ENCODE measurements at regions not wholly inside any gene's neighbourhood (a gene's known extent, or its start where the extent isn't known, plus 50 kb on each side); places are given as distances from the start of the nearest gene placed in this dataset.

GRCh38 chr10:78182841-78183240 is 149.2 kb downstream of the RPS24 start:
- TF ChIP-seq EGR1 (IDR thresholded peaks at IDR 0.05) (no peak), CREB1 (IDR thresholded peaks at IDR 0.05; ENCODE audit: low read depth) (no peak), ZBTB7A (IDR thresholded peaks at IDR 0.05; ENCODE audit: low read depth) (no peak), TCF12 (IDR thresholded peaks at IDR 0.05; ENCODE audit: low read depth) (no peak)

- no peak for TF ChIP-seq TAF1 (IDR thresholded peaks at IDR 0.05; ENCODE audit: low read depth)
- no peak for TF ChIP-seq CEBPB (IDR thresholded peaks at IDR 0.05)
- no peak for TF ChIP-seq EGR1 (IDR thresholded peaks at IDR 0.05)
Measured at GRCh38 chr10:78184851-78185692, 151.4 kb downstream of the RPS24 start.

GRCh38 chr10:78185693-78186055 is 152.0 kb downstream of the RPS24 start:
- no peak for TF ChIP-seq MAX (IDR thresholded peaks at IDR 0.05)
- no peak for TF ChIP-seq TEAD4 (IDR thresholded peaks at IDR 0.05)
- no peak for TF ChIP-seq ZBTB7A (IDR thresholded peaks at IDR 0.05; ENCODE audit: low read depth)
- TF ChIP-seq YY1 (IDR thresholded peaks at IDR 0.05; ENCODE audit: low read depth) = no peak
- no peak for TF ChIP-seq REST (IDR thresholded peaks at IDR 0.05; ENCODE audit: low read depth)
- TF ChIP-seq CREB1 (IDR thresholded peaks at IDR 0.05; ENCODE audit: low read depth) = no peak
- no peak for TF ChIP-seq TCF12 (IDR thresholded peaks at IDR 0.05; ENCODE audit: low read depth)
- no peak for TF ChIP-seq EGR1 (IDR thresholded peaks at IDR 0.05)
- TF ChIP-seq RAD21 (IDR thresholded peaks at IDR 0.05; ENCODE audit: low read depth) = no peak
- no peak for TF ChIP-seq FOXM1 (IDR thresholded peaks at IDR 0.05; ENCODE audit: borderline replicate concordance, low read depth)
- no peak for TF ChIP-seq CEBPB (IDR thresholded peaks at IDR 0.05)
- no peak for TF ChIP-seq EP300 (IDR thresholded peaks at IDR 0.05; ENCODE audit: borderline replicate concordance)
- no peak for TF ChIP-seq NFIC (IDR thresholded peaks at IDR 0.05)
- TF ChIP-seq TAF1 (IDR thresholded peaks at IDR 0.05; ENCODE audit: low read depth) = no peak
- no peak for TF ChIP-seq USF1 (IDR thresholded peaks at IDR 0.05)

- TF ChIP-seq TCF12 (IDR thresholded peaks at IDR 0.05; ENCODE audit: low read depth) (no peak), EP300 (IDR thresholded peaks at IDR 0.05; ENCODE audit: borderline replicate concordance) (no peak), ZBTB7A (IDR thresholded peaks at IDR 0.05; ENCODE audit: low read depth) (no peak), EGR1 (IDR thresholded peaks at IDR 0.05) (no peak), MAX (IDR thresholded peaks at IDR 0.05) (no peak), REST (IDR thresholded peaks at IDR 0.05; ENCODE audit: low read depth) (no peak), CREB1 (IDR thresholded peaks at IDR 0.05; ENCODE audit: low read depth) (no peak), USF1 (IDR thresholded peaks at IDR 0.05) (no peak), CEBPB (IDR thresholded peaks at IDR 0.05) (no peak), YY1 (IDR thresholded peaks at IDR 0.05; ENCODE audit: low read depth) (no peak), RAD21 (IDR thresholded peaks at IDR 0.05; ENCODE audit: low read depth) (no peak), TAF1 (IDR thresholded peaks at IDR 0.05; ENCODE audit: low read depth) (no peak), FOXM1 (IDR thresholded peaks at IDR 0.05; ENCODE audit: borderline replicate concordance, low read depth) (no peak), NFIC (IDR thresholded peaks at IDR 0.05) (no peak), TEAD4 (IDR thresholded peaks at IDR 0.05) (no peak)
Measured at GRCh38 chr10:78186572-78186971, 152.9 kb downstream of the RPS24 start.

GRCh38 chr10:78187371-78187770 is 153.7 kb downstream of the RPS24 start:
- TF ChIP-seq REST (IDR thresholded peaks at IDR 0.05; ENCODE audit: low read depth) = no peak
- no peak for TF ChIP-seq MAX (IDR thresholded peaks at IDR 0.05)
- no peak for TF ChIP-seq FOXM1 (IDR thresholded peaks at IDR 0.05; ENCODE audit: borderline replicate concordance, low read depth)
- TF ChIP-seq YY1 (IDR thresholded peaks at IDR 0.05; ENCODE audit: low read depth) = no peak
- TF ChIP-seq RAD21 (IDR thresholded peaks at IDR 0.05; ENCODE audit: low read depth) = no peak
- no peak for TF ChIP-seq EGR1 (IDR thresholded peaks at IDR 0.05)

Data from Ishikawa (cell line).